ENCODE measurements at regions not wholly inside any gene's neighbourhood (a gene's known extent, or its start where the extent isn't known, plus 50 kb on each side); places are given as distances from the start of the nearest gene placed in this dataset.

GRCh38 chr7:106747804-106748203 lies 86.8 kb upstream of the CCDC71L start:
- TF ChIP-seq CTCF (IDR thresholded peaks at IDR 0.05) (no peak), POLR2AphosphoS5 (IDR thresholded peaks at IDR 0.05) (peak; percentile 11), POLR2A (IDR thresholded peaks at IDR 0.05) (no peak)

Measured in gastroesophageal sphincter (tissue), 3 donors.